ENCODE measurements at regions not wholly inside any gene's neighbourhood (a gene's known extent, or its start where the extent isn't known, plus 50 kb on each side); places are given as distances from the start of the nearest gene placed in this dataset.

DNA sequence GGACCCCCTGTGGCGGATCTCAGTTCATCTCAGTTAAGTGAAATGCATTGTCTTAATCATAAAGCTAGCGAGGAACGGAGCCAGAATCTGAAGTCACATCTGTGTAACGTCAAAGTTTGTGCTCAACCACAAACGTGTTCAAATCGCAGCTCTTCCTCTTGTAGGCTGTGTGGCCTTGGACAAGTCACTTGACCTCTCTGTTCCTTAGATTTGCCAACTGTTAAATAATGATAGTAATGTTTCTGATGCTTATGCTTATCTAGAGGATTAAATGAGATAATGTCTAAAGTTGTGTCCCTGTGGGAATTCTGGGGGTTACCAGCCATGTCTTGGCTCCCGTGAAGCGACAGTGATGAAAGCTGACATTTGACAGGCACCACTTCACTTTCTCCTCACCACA lies 69.2 kb upstream of the NEURL1B start:
- TF ChIP-seq POLR2A (IDR thresholded peaks at IDR 0.05): no peak
- TF ChIP-seq, protein P1, sequence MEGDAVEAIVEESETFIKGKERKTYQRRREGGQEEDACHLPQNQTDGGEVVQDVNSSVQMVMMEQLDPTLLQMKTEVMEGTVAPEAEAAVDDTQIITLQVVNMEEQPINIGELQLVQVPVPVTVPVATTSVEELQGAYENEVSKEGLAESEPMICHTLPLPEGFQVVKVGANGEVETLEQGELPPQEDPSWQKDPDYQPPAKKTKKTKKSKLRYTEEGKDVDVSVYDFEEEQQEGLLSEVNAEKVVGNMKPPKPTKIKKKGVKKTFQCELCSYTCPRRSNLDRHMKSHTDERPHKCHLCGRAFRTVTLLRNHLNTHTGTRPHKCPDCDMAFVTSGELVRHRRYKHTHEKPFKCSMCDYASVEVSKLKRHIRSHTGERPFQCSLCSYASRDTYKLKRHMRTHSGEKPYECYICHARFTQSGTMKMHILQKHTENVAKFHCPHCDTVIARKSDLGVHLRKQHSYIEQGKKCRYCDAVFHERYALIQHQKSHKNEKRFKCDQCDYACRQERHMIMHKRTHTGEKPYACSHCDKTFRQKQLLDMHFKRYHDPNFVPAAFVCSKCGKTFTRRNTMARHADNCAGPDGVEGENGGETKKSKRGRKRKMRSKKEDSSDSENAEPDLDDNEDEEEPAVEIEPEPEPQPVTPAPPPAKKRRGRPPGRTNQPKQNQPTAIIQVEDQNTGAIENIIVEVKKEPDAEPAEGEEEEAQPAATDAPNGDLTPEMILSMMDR (IDR thresholded peaks at IDR 0.05): no peak
- no peaks in the 10 kb centered on the region for H3K9me3 ChIP-seq
- H3K4me3 ChIP-seq: no peak overlapping the region
- intact Hi-C loops (cut with DNase I): no loop called here
- no peak for ATAC-seq
- 90 to 94% (median 92%) methylated on average over 8 of the region's 8 CpGs for WGBS, 4 donors
- no peak for DNase-seq
- H3K4me1 ChIP-seq: peaks cover 0 to 34% (median 14%) of the 10 kb centered on the region in 12 donors
- no peaks in the 10 kb centered on the region for H3K27me3 ChIP-seq
- no peaks in the 10 kb centered on the region for H3K36me3 ChIP-seq
- H3K27ac ChIP-seq: no peak overlapping the region

- DNase-seq (peak in 1 of 5 donors; percentile 9), ATAC-seq (no peak)
- Histone ChIP-seq H3K4me3 (no peak overlapping the region), H3K27ac (peak overlapping the region in 1 of 12 donors; percentile 4), H3K9me3 (no peaks in the 10 kb centered on the region), H3K36me3 (no peaks in the 10 kb centered on the region), H3K4me1 (peaks cover 0 to 34% (median 14%) of the 10 kb centered on the region in 12 donors), H3K27me3 (no peaks in the 10 kb centered on the region)
- intact Hi-C loops (cut with DNase I): no loop called here
- WGBS, 4 donors: 58 to 82% (median 77%) methylated on average over 3 of the region's 3 CpGs
- TF ChIP-seq, protein P1 (IDR thresholded peaks at IDR 0.05): no peak
Observed at GRCh38 chr5:172571413-172571812, 69.7 kb upstream of the NEURL1B start.

DNA sequence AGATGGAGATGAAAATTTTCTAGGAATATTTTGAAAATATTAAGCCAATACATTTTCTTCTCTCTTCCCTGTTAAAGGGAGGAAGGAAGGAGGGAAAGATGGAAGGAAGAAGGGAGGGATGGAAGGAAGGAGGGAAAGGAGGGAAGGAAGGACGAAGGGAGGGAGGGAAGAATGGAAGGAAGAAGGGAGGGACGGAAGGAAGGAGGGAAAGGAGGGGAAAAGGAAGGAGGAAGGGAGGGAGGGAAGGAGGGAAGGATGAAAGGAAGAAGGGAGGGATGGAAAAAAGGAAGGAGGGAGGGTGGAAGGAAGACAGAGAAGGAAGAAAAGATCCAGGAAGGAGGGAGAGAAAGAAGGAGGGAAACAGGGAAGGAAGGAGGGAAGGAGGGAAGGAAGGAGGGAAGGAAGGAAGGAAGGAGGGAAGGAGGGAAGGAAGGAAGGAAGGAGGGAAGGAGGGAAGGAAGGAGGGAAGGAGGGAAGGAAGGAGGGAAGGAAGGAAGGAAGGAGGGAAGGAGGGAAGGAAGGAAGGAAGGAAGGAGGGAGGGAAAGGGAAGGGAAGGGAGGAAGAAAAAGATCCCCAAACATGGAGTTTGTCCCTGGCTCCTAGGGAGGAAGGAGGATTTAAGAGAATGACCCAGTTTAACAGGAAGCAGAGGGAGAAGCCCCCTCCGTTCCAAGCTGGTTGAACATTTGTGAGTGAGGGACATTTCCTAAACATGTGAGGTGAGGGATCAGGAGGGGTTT lies 70.3 kb upstream of the NEURL1B start:
- ATAC-seq (no peak), DNase-seq (no peak)
- intact Hi-C loops (cut with DNase I): no loop called here
- peaks cover 0 to 27% (median 10%) of the 10 kb centered on the region in 12 donors for H3K4me1 ChIP-seq
- no peaks in the 10 kb centered on the region for H3K9me3 ChIP-seq
- H3K27me3 ChIP-seq: no peaks in the 10 kb centered on the region
- peak overlapping the region in 2 of 12 donors; percentile 38 to 43 for H3K27ac ChIP-seq
- 60 to 84% (median 74%) methylated on average over 3 of the region's 3 CpGs for WGBS, 4 donors
- H3K36me3 ChIP-seq: no peaks in the 10 kb centered on the region
- no peak for TF ChIP-seq POLR2A (IDR thresholded peaks at IDR 0.05)
- TF ChIP-seq, protein P1 (IDR thresholded peaks at IDR 0.05): no peak
- H3K4me3 ChIP-seq: no peak overlapping the region

DNA sequence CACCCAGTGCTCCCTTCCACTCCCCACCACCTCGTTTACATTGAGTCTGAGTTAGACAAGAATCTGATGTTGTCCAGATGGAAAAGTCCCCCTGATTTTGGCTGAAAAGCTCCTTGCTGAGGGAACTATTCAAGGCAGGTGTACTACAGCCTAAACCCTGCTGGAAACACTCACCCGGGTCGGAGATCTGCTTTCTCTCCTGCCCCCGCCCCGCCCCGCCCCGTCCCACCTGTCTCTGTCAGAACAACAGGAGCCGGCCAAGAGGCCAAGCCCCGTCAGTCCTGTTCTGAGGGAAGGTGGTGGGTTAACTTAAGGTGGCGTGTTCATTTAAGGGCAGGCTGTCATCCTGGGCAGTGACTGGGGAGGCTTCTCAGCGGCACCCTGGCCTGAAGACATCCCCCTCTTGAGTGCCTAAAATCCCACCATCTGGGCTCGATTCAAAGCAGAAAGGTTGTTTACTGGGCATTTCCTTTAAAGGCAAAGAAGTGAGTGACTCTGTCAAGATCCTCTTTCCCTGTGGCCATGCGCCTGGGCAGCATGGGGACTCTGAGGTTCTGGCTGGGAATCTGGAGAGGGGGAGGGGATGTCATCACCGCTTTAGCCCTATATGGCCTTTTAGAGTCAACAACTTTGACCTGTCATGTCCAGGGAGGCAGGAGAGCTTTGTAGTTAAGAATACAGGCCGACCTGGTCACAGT lies 71.1 kb upstream of the NEURL1B start:
- H3K27ac ChIP-seq: peak overlapping the region in 2 of 12 donors; percentile 38 to 43
- 67 to 73% (median 72%) methylated on average over 15 of the region's 15 CpGs for WGBS, 4 donors
- H3K27me3 ChIP-seq: no peaks in the 10 kb centered on the region
- H3K4me3 ChIP-seq: no peak overlapping the region
- ATAC-seq: peak in 1 of 4 donors; percentile 14
- H3K4me1 ChIP-seq: peaks cover 0 to 20% (median 5%) of the 10 kb centered on the region in 12 donors
- no peak for DNase-seq
- H3K36me3 ChIP-seq: no peaks in the 10 kb centered on the region
- intact Hi-C loops (cut with DNase I): no loop called here
- TF ChIP-seq POLR2A (IDR thresholded peaks at IDR 0.05): no peak
- TF ChIP-seq, protein P1 (IDR thresholded peaks at IDR 0.05): no peak
- no peaks in the 10 kb centered on the region for H3K9me3 ChIP-seq
